ENCODE measurements at regions not wholly inside any gene's neighbourhood (a gene's known extent, or its start where the extent isn't known, plus 50 kb on each side); places are given as distances from the start of the nearest gene placed in this dataset.
A peak's percentile ranks its signal among the peaks of the same experiment; 100 is the strongest.

- ATAC-seq = no peak
- H3K36me3 Mint-ChIP-seq = peaks cover 0 to 5% of the 10 kb centered on the region in 2 donors
- no peak for DNase-seq (ENCODE audit: low spot score in 2 of 2)
These were observed 53.7 kb downstream of the RPS12 start for GRCh38 chr6:132868057-132868456.

GRCh38 chr6:132872923-132873322 is 58.6 kb downstream of the RPS12 start:
- peaks cover 4 to 7% of the 10 kb centered on the region in 2 donors for H3K9me3 Mint-ChIP-seq
- DNase-seq (ENCODE audit: low spot score in 2 of 2) (peak in 1 of 2 donors; percentile 8), ATAC-seq (peak; percentile 22 to 99)
- no peak overlapping the region for H3K27ac Mint-ChIP-seq
- peaks cover 7 to 13% of the 10 kb centered on the region in 2 donors for H3K36me3 Mint-ChIP-seq

More at GRCh38 chr6:132868057-132868456, 53.7 kb downstream of the RPS12 start:
- H3K9me3 Mint-ChIP-seq = no peaks in the 10 kb centered on the region
- no peak overlapping the region for H3K27ac Mint-ChIP-seq

DNA sequence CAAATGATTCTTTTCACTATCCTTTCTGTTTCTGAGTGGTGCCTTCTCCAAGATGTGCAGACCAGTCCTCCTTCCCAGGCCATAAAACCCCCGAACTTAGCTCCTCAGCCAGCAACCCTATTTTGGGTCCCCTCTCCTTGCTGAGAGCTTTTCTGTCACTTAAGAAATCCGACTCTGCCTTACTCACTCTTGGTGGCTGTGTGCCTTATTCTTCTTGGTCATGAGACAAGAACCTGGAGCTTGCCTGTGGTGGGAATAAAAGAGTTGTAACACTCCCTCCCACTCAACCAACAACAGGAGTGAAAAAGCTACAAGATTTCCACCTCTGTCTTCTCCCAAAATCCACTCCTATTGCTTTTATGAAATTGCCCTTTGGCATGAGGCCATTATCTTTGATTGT is 62.6 kb downstream of the RPS12 start:
- no peak overlapping the region for H3K27ac Mint-ChIP-seq
- ATAC-seq (no peak), DNase-seq (ENCODE audit: low spot score in 2 of 2) (no peak)
- H3K9me3 Mint-ChIP-seq = peaks cover 4 to 7% of the 10 kb centered on the region in 2 donors
- H3K36me3 Mint-ChIP-seq = peaks cover 7 to 8% of the 10 kb centered on the region in 2 donors

DNA sequence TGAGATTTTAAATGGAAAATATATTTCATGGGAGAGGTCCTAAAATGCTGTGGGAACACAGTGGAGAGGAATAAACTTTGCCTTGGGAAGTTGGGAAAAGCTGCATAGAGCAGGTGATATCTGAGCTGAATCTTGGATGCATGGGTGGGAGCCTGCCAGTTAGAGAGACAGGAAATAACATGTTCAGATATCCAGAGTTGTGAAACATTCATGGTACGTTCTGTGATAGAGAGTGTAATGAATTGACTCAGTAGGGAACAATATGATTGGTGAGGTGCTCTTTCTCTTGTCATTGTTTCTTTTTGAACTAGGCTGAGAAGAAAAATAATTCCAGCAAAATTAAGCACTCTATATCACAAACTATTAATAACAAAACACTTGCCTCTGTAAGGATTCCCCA is 72.8 kb downstream of the RPS12 start:
- ATAC-seq = peak in 1 of 2 donors; percentile 94
- Mint-ChIP-seq H3K9me3 (peaks cover 0 to 5% of the 10 kb centered on the region in 2 donors), H3K36me3 (no peaks in the 10 kb centered on the region), H3K27ac (no peak overlapping the region)
- no peak for DNase-seq (ENCODE audit: low spot score in 2 of 2)

- no peak for ATAC-seq
- peaks cover 0 to 5% of the 10 kb centered on the region in 2 donors for H3K9me3 Mint-ChIP-seq
- no peak overlapping the region for H3K27ac Mint-ChIP-seq
- no peak for DNase-seq (ENCODE audit: low spot score in 2 of 2)
- H3K36me3 Mint-ChIP-seq = no peaks in the 10 kb centered on the region
These were observed 74.3 kb downstream of the RPS12 start for GRCh38 chr6:132888701-132889100.

DNA sequence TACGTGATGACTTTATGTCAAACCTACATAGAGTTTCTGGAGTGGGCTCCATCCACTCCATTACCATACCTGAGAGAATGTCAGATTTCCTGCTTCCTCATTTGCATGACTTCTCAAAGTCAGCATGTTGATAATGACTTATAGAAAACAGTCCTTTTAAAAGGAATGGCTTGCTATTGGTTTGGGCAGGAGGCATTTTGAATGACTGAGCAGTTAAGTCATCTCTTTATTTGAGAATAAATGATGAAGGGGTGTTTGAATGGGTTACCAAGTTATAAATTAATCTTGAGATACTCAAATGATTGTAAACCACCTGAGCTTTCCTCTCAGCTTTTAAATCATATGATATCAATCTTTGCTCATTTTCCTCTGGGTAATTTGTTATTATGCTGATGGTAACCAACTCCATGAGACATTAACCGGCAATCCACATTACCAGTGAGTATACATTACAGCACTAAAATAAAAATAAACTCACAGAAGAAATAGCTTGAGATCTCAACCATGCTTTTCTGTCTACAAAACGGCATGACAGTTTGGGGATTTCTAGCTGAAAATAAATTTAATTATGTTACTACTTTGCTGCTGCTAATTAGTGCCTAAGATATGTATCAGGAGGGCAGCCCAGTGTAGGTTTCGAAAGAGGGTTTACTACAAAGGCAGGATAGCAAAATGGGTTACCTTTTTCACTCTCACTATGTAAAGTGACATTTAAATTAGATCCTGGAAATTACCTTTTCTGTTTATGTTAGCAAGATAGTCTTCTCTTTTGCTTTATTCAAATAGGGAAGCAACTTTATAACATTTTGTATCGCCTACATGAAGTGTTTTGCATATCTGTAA is 78.8 kb downstream of the RPS12 start:
- peaks cover 0 to 5% of the 10 kb centered on the region in 2 donors for H3K9me3 Mint-ChIP-seq
- DNase-seq (ENCODE audit: low spot score in 2 of 2) (no peak), ATAC-seq (no peak)
- no peaks in the 10 kb centered on the region for H3K36me3 Mint-ChIP-seq
- no peak overlapping the region for H3K27ac Mint-ChIP-seq

- Mint-ChIP-seq H3K27ac (no peak overlapping the region), H3K9me3 (peaks cover 0 to 5% of the 10 kb centered on the region in 2 donors), H3K36me3 (no peaks in the 10 kb centered on the region)
- DNase-seq (ENCODE audit: low spot score in 2 of 2) (no peak), ATAC-seq (no peak)
These were observed 79.6 kb downstream of the RPS12 start for GRCh38 chr6:132893772-132894490.

- ATAC-seq = no peak
These were observed 84.0 kb downstream of the RPS12 start for GRCh38 chr6:132898376-132898775.

DNA sequence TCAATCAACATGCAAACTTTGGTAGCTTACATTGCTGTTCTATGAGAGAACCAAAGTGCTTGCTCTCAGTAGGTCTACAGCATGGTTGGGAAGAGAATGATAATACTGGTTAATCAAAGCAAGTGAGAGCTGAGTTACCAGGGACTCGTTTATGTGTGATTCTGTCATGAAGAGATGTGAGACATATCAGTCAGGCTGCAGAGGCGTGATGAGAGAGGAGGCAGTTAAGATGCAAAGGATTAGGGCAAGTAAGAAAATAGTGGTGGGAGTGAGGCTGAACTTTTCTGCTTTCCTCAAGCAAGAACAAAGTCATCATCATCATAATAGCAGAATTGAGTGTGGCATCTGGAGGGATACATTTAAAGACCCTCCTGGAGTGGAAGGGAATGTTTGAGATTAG is 86.5 kb downstream of the RPS12 start:
- no peak overlapping the region for H3K27ac Mint-ChIP-seq
- peaks cover 0 to 3% of the 10 kb centered on the region in 2 donors for H3K9me3 Mint-ChIP-seq
- DNase-seq (ENCODE audit: low spot score in 2 of 2) (no peak), ATAC-seq (no peak)
- H3K36me3 Mint-ChIP-seq = no peaks in the 10 kb centered on the region

More at GRCh38 chr6:132898376-132898775, 84.0 kb downstream of the RPS12 start:
- no peaks in the 10 kb centered on the region for H3K9me3 Mint-ChIP-seq
- DNase-seq (ENCODE audit: low spot score in 2 of 2) = no peak
- H3K27ac Mint-ChIP-seq = no peak overlapping the region
- H3K36me3 Mint-ChIP-seq = no peaks in the 10 kb centered on the region

DNA sequence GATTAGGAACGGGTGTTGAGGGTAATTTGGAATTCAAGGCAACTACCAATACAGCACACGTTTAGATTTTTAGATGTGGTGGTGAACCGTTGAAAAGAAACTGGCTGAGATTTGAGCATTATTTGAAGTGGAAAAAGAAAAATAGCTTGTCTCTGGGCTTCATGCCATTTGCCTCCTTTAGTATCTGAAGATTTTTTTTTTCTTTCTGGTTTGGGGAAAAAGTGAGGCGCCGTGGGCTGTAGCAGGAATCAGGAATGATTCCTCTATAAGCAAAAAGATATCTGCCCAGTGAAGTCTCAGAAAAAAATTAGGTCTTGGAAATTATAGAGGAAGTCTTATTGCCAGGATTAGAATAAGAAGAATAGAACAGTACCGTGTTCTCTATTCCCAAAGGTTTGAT is 88.5 kb downstream of the RPS12 start:
- Mint-ChIP-seq H3K36me3 (no peaks in the 10 kb centered on the region), H3K27ac (no peak overlapping the region), H3K9me3 (peaks cover 0 to 3% of the 10 kb centered on the region in 2 donors)
- no peak for ATAC-seq
- no peak for DNase-seq (ENCODE audit: low spot score in 2 of 2)

- peaks cover 0 to 3% of the 10 kb centered on the region in 2 donors for H3K9me3 Mint-ChIP-seq
- no peak for ATAC-seq
- H3K27ac Mint-ChIP-seq = no peak overlapping the region
- no peak for DNase-seq (ENCODE audit: low spot score in 2 of 2)
- no peaks in the 10 kb centered on the region for H3K36me3 Mint-ChIP-seq
These were observed 92.9 kb downstream of the RPS12 start for GRCh38 chr6:132907231-132907630.

DNA sequence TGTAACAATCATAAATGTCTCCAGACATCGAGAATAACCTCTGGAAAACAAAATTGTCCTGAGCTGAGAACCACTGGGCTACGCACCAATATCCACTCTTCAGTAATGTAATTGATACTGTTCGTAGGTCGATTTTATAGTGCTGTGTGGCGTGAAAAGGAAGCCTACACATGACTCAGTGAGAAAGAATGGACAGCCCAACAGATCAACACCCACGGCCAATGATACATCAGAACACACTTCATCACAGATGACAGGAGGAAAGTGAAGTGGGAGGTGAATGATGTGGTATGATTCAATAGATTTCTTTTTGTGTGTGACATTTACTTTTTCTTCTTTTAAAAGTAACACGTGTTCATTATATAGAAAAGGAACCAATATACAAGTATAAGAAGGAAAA is 93.5 kb downstream of the RPS12 start:
- ATAC-seq (peak in 1 of 2 donors; percentile 26), DNase-seq (ENCODE audit: low spot score in 2 of 2) (no peak)
- Mint-ChIP-seq H3K27ac (no peak overlapping the region), H3K36me3 (no peaks in the 10 kb centered on the region), H3K9me3 (peaks cover 0 to 3% of the 10 kb centered on the region in 2 donors)

GRCh38 chr6:132909742-132910141 is 95.4 kb downstream of the RPS12 start:
- Mint-ChIP-seq H3K9me3 (peaks cover 0 to 3% of the 10 kb centered on the region in 2 donors), H3K36me3 (no peaks in the 10 kb centered on the region), H3K27ac (no peak overlapping the region)
- DNase-seq (ENCODE audit: low spot score in 2 of 2) = no peak
- no peak for ATAC-seq

DNA sequence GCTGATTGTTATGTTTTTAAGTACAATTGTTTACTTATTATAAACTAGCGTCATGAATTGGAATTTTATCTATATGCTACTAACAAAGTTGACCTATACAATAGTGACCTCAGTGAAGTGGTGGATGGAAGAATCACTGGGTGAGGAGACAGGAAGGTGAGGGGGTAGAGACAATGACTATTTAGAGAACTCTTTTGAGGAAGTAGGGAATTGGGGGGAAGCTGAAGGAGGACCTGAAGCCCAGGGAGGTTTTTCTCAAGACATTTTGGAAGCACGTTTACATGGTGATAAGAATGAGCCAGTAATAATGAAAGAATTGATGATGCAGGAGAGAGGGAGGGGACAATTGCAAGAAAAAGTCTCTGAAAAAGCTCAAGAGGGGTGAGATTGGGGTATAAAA is 96.4 kb downstream of the RPS12 start:
- no peaks in the 10 kb centered on the region for H3K9me3 Mint-ChIP-seq
- no peaks in the 10 kb centered on the region for H3K36me3 Mint-ChIP-seq
- no peak overlapping the region for H3K27ac Mint-ChIP-seq
- ATAC-seq (no peak), DNase-seq (ENCODE audit: low spot score in 2 of 2) (no peak)

DNA sequence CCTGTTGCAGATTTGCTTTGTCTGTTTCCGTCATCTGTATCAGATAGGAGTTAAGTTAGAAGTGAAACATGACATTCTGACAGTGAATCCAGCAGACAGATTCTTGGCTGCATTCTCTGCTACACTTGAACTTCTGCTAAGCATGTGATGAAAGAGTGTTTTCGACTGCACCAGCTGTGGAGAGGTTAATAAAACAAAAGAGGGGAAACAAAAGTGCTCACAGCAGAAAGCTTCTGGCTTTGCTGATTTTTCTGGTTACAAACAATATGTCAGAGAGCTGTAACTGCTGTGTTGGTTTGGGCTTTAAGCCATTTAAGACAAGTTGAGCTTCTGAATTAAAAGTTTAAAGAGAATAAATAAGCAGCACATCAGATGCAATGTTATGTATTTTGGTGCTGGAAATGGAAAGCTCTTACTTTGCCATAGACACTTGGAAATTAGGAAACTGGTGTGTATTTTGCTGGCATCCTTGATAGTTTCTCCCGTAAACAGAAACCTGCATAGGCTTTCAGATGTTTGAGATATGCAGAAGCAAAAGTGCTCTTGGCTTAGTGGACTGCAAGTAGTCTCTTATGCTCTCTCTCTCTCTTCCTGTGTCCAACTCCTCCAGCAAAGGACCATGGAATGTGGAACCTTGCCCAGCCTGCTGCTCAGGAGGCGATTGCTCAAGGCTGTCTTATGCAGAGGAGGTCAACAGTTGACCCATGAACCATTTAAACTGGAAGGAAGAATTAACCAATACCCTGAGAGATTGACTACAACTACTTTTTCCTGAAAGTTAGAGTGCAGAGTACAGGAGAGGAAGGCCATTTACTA is 104.9 kb downstream of the RPS12 start:
- DNase-seq (ENCODE audit: low spot score in 2 of 2) (no peak), ATAC-seq (no peak)
- Mint-ChIP-seq H3K36me3 (no peaks in the 10 kb centered on the region), H3K27ac (no peak overlapping the region), H3K9me3 (no peaks in the 10 kb centered on the region)

DNA sequence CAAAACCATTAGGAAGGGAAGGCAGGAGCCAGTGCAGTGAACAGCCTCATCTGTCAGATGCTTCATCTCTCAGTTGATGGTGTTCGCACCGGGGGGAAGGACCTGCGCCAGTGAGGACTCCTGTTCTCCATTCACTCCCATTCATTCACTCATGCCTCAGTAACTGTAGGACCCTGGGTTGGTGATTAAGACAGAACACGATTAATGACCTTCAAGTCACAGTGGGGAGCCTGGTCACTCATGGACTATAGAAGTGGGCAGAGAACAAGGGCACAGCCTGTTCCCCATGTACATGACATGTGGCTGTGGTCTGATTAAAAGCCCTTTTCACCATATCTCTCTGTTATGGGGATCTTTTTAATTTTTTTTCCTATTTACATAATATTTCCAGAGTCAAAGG is 113.3 kb downstream of the RPS12 start:
- DNase-seq (ENCODE audit: low spot score in 2 of 2) (no peak), ATAC-seq (no peak)
- H3K27ac Mint-ChIP-seq = no peak overlapping the region
- no peaks in the 10 kb centered on the region for H3K36me3 Mint-ChIP-seq
- no peaks in the 10 kb centered on the region for H3K9me3 Mint-ChIP-seq

DNA sequence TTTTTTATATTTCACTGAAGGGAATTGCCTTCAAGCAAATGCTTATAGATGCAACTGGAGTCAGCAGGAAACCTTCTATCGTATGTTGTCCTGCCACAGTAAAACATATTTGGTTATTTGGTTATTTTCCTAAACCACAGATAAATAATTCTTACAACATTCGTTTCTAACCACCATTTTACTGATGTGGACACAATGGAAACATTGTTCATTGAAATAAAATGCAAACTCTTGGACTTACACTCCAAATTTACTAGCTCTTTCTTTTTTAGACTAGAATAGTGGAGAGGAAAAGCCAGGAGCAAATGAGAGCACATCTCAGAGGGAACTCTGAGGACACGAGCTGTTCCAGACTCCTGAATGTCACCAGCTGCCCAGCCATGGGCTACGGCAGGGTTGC is 114.8 kb downstream of the RPS12 start:
- H3K27ac Mint-ChIP-seq = no peak overlapping the region
- no peaks in the 10 kb centered on the region for H3K9me3 Mint-ChIP-seq
- DNase-seq (ENCODE audit: low spot score in 2 of 2) = no peak
- no peaks in the 10 kb centered on the region for H3K36me3 Mint-ChIP-seq
- ATAC-seq = no peak

All from activated naive CD4-positive, alpha-beta T cell treated with anti-CD3 and anti-CD28 coated beads, Interleukin-2, amount 50 U/mL, for 72 hours (primary cell).